Urinary bladder (tissue), 3 donors: ENCODE measurements at regions not wholly inside any gene's neighbourhood (a gene's known extent, or its start where the extent isn't known, plus 50 kb on each side); places are given as distances from the start of the nearest gene placed in this dataset.
"Not testable (repeated sequence)": the region's sequence is repeated elsewhere in the genome, so short reads cannot be mapped to it uniquely, and the experiment has no call there.

Experiments
- DNase-seq: peaks from one replicate; pipeline ENCODE4 v3.0.0-alpha.2; 2015; ENCODE audit errors: extremely low spot score
- H3K27ac ChIP-seq: one replicate; pipeline ENCODE4 v1.5.1; 2013; ENCODE audit warnings: low read depth, mild to moderate bottlenecking, moderate library complexity
- H3K36me3 ChIP-seq: one replicate; pipeline ENCODE4 v1.6.1; 2013; ENCODE audit warnings: mild to moderate bottlenecking, moderate library complexity; ENCODE audit not compliant: insufficient read depth
- H3K4me1 ChIP-seq: one replicate; pipeline ENCODE4 v1.6.1; 2013; ENCODE audit warnings: mild to moderate bottlenecking, moderate library complexity; ENCODE audit not compliant: insufficient read depth
- H3K4me3 ChIP-seq: one replicate; pipeline ENCODE4 v1.5.1; 2013; ENCODE audit warnings: low read depth, low read length
- WGBS: extraction: QIAGEN DNeasy Blood & Tissue Kit; methylation state at CpG from one replicate; pipeline ENCODE4 v1.1.7; 2013; 5-methylcytosine and 5-hydroxymethylcytosine counted together
- donor health status: healthy with polysubstance abuse.
- donor health status: healthy.

GRCh38 chr7:15838265-15838664 lies 151.8 kb upstream of the MEOX2 start:
- WGBS: 93% methylated on average over 2 of the region's 2 CpGs

DNA sequence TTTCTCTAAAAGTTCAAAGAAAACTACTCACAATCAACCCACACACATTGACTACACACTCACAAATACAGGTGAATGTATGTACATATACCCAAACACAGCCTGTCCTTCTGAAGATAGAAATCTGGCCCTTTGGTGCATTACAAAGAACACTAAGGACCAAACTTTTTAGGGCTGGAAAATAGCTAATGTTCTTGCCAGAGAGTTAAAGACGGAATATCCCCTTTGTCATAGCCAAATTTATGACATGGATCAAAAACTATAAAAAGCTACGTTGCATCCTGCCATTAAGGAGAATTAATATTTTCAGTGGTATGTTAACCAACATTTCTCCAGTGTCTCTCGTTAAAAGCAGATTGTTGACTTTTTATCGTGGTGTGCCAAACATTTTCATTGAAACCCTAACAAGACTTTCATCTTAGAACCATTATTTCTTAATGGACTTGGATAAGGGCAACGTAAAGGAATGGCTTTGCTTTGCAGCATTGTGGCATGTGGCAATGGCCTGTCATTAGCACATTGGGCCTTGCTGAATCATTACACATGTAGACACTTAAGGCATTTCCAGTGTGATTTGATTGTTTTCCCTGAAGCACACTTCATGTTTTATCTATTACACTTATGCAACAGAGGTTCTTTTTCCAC lies 150.9 kb upstream of the MEOX2 start:
- Histone ChIP-seq H3K4me1 (no peaks in the 10 kb centered on the region), H3K36me3 (no peaks in the 10 kb centered on the region), H3K27ac (no peak overlapping the region), H3K4me3 (no peak overlapping the region)
- 15% methylated on average over 5 of the region's 5 CpGs for WGBS
- DNase-seq: no peak

More at GRCh38 chr7:15838265-15838664, 151.8 kb upstream of the MEOX2 start:
- Histone ChIP-seq H3K4me1 (no peaks in the 10 kb centered on the region), H3K27ac (no peak overlapping the region), H3K36me3 (no peaks in the 10 kb centered on the region), H3K4me3 (no peak overlapping the region)
- no peak for DNase-seq

- Histone ChIP-seq H3K36me3 (no peaks in the 10 kb centered on the region), H3K27ac (no peak overlapping the region), H3K4me3 (no peak overlapping the region), H3K4me1 (no peaks in the 10 kb centered on the region)
- 80% methylated on average over 2 of the region's 2 CpGs for WGBS
- DNase-seq: no peak
Measured at GRCh38 chr7:15836651-15837050, 150.2 kb upstream of the MEOX2 start.

DNA sequence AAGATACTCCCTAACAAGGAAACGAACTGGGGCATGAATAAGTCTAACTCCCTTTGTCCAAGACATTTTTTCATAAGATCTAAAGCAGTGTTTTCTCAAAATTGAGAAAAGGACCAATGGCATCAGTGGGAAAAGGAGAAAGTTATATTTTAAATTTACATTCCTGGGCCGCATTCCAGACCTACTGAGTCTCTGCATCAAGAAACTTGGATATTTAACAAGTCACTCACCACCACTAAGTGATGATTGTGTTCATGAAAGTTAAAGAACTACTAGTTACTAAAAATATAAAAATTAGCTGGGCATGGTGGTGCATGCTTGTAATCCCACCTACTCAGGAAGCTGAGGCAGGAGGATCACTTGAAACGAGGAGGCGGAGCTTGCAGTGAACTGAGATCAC lies 149.6 kb upstream of the MEOX2 start:
- Histone ChIP-seq H3K36me3 (no peaks in the 10 kb centered on the region), H3K4me1 (no peaks in the 10 kb centered on the region), H3K27ac (no peak overlapping the region), H3K4me3 (no peak overlapping the region)
- no peak for DNase-seq
- WGBS: 93% methylated on average over 4 of the region's 4 CpGs

GRCh38 chr7:15834446-15834845 lies 148.0 kb upstream of the MEOX2 start:
- Histone ChIP-seq H3K27ac (no peak overlapping the region), H3K4me3 (no peak overlapping the region), H3K36me3 (no peaks in the 10 kb centered on the region), H3K4me1 (no peaks in the 10 kb centered on the region)
- DNase-seq: no peak

DNA sequence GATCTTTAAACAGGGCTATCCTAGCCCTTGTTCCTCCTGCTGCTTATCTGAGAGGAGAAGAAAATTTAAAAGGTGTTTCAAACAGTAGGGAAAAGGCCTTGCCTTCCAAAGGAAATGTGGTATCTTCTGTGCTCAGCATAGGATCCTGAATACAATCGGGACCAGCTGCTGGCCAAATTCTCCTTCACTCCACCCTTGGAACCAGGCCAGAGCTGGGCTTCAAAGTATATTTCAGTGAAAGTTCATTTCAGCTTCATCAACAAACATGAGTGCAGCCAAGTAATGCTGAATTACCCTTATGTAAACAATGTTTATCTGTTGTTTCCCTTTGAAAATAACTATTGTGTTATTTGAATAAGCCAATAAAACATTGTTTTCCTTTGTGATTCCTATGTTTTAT lies 146.5 kb upstream of the MEOX2 start:
- Histone ChIP-seq H3K36me3 (no peaks in the 10 kb centered on the region), H3K4me1 (no peaks in the 10 kb centered on the region), H3K27ac (no peak overlapping the region), H3K4me3 (no peak overlapping the region)
- WGBS: 5% methylated on average over 1 of the region's 1 CpG
- DNase-seq: no peak

GRCh38 chr7:15831606-15832005 lies 145.1 kb upstream of the MEOX2 start:
- no peak overlapping the region for H3K4me3 ChIP-seq
- no peaks in the 10 kb centered on the region for H3K4me1 ChIP-seq
- no peak overlapping the region for H3K27ac ChIP-seq
- DNase-seq: no peak
- 71% methylated on average over 3 of the region's 3 CpGs for WGBS
- no peaks in the 10 kb centered on the region for H3K36me3 ChIP-seq

DNA sequence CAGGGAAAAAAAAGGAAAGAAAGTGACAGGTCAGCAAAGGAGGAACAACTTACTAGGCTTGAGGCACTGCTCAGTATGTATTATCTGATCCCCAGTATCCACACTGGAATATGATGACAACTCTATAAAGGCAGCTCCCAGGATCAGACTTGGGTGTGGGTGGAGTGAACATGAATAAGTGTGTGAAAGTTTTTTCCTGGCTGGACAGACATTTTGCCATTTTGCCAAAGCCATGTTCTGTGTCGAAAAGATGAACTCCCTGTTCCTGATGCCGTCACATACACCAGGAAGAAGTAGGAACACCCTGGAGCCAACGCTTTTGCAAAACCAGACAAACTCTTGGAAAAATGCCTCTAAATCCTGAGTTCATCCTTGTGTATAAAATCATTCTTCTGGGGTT lies 143.2 kb upstream of the MEOX2 start:
- Histone ChIP-seq H3K4me3 (no peak overlapping the region), H3K36me3 (no peaks in the 10 kb centered on the region), H3K27ac (no peak overlapping the region), H3K4me1 (no peaks in the 10 kb centered on the region)
- no peak for DNase-seq
- WGBS: 45% methylated on average over 3 of the region's 3 CpGs

DNA sequence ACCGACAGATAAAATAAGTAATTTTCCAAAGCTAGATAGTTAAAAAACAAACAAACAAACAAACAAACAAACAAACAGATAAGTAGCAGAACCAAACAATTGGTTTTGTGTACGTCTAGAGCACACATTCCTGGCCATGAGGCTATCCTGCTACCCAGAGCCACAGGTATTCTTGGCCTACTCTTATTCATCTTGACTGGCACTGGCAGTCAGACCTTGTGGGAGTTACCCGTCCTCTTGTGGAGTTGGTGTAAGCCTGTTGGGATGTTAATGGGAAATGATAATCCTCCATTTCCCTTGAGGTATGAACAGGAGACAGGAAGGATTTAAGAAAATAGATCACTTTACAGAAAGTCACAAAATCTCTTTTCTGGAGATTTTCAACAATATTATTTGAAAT lies 142.4 kb upstream of the MEOX2 start:
- WGBS: 96% methylated on average over 3 of the region's 3 CpGs
- DNase-seq: no peak
- Histone ChIP-seq H3K27ac (no peak overlapping the region), H3K4me3 (no peak overlapping the region), H3K36me3 (no peaks in the 10 kb centered on the region), H3K4me1 (no peaks in the 10 kb centered on the region)

GRCh38 chr7:15821484-15822427 lies 135.3 kb upstream of the MEOX2 start:
- Histone ChIP-seq H3K27ac (no peak overlapping the region), H3K4me3 (no peak overlapping the region), H3K36me3 (no peaks in the 10 kb centered on the region), H3K4me1 (no peaks in the 10 kb centered on the region)
- DNase-seq: no peak
- 51% methylated on average over 4 of the region's 4 CpGs for WGBS

DNA sequence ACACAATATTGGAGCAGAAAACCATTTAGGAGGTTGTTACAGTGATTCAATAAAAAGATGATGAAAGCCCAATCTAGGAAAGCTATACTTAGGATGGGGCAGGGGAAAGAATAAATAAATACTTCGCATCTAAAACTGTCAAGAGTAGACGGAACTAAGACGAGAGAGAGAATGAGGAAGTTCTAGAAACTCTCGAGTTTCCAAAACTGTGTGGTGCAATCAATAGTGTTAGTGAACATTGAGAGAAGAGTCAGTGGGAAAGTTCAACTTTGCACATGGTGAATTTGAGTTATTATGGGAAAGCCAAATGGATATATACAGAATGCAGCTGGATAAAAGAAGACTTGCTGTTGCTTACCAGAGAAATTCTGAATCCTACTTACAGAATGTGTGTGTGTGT lies 133.8 kb upstream of the MEOX2 start:
- 81% methylated on average over 4 of the region's 4 CpGs for WGBS
- no peaks in the 10 kb centered on the region for H3K36me3 ChIP-seq
- DNase-seq: no peak
- H3K4me1 ChIP-seq: no peaks in the 10 kb centered on the region
- no peak overlapping the region for H3K4me3 ChIP-seq
- no peak overlapping the region for H3K27ac ChIP-seq

GRCh38 chr7:15816835-15817426 lies 130.4 kb upstream of the MEOX2 start:
- Histone ChIP-seq H3K4me1 (no peaks in the 10 kb centered on the region), H3K27ac (no peak overlapping the region), H3K36me3 (no peaks in the 10 kb centered on the region), H3K4me3 (no peak overlapping the region)
- no peak for DNase-seq
- 60% methylated on average over 3 of the region's 3 CpGs for WGBS

DNA sequence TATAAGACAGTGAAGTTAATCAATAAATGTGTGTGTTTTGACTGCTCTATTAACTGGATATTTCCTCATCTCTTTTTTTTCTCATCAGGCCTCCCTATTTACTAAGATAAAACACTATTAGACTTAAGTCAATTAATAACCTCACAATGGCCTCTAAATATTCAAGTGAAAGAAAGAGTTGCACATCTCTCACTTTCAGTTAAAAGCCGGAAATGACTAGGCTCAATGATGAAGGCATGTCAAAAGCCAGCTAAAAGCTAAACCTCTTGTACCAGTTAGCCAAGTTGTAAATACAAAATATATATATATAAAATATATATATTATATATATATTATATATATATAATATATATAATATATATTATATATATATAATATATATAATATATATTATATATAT lies 127.0 kb upstream of the MEOX2 start:
- no peak for DNase-seq
- Histone ChIP-seq H3K4me3 (no peak overlapping the region), H3K4me1 (no peaks in the 10 kb centered on the region), H3K36me3 (no peaks in the 10 kb centered on the region), H3K27ac (no peak overlapping the region)
- whole genome bisulfite sequencing: 99% methylated on average over 1 of the region's 1 CpG

DNA sequence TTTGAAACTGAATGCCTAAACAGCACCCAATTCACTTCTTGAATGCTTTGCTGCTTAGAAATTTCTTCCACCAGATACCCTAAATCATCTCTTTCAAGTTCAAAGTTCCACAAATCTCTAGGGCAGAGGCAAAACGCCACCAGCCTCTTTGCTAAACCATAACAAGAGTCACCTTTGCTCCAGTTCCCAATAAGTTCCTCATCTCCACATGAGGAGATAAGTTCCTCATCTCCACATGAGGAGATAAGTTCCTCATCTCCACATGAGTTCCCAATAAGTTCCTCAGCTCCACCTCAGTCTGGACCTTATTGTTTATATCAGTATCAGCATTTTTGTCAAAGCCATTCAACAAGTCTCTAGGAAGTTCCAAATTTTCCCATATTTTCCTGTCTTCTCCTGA lies 123.9 kb upstream of the MEOX2 start:
- H3K27ac ChIP-seq, H3K4me1 ChIP-seq, H3K4me3 ChIP-seq, DNase-seq, H3K36me3 ChIP-seq: not testable (repeated sequence)
- 84% methylated on average over 1 of the region's 1 CpG for WGBS
